ENCODE measurements at regions not wholly inside any gene's neighbourhood (a gene's known extent, or its start where the extent isn't known, plus 50 kb on each side); places are given as distances from the start of the nearest gene placed in this dataset.

GRCh38 chr13:67408798-67409197 is 178.7 kb upstream of the PCDH9 start:
- TF ChIP-seq POLR2A (IDR thresholded peaks at IDR 0.05; ENCODE audit: low read depth, low read length), result no peak
- no peak for TF ChIP-seq TAF1 (IDR thresholded peaks at IDR 0.05; ENCODE audit: low read depth, low read length)
- TF ChIP-seq PAX5 (IDR thresholded peaks at IDR 0.05; ENCODE audit: insufficient read depth, low read length, severe bottlenecking), result no peak
